Hepatocyte (in vitro differentiated cells): ENCODE measurements at regions not wholly inside any gene's neighbourhood (a gene's known extent, or its start where the extent isn't known, plus 50 kb on each side); places are given as distances from the start of the nearest gene placed in this dataset.

ENCODE experiments used
- CTCF ChIP-seq: fragments of 200-600 bp; sonication (generic); IDR thresholded peaks from 2 replicates; pipeline ENCODE4 v1.5.1; 2016; ENCODE audit warnings: antibody characterized with exemption, mild to moderate bottlenecking; ENCODE audit not compliant: poor library complexity
- EZH2 ChIP-seq: fragments of 200-600 bp; sonication (generic); IDR thresholded peaks from 2 replicates; pipeline ENCODE4 v1.6.1; 2016; ENCODE audit warnings: antibody characterized with exemption, mild to moderate bottlenecking, borderline replicate concordance
- EZH2phosphoT487 ChIP-seq: fragments of 200-600 bp; sonication (generic); IDR thresholded peaks from one replicate; pipeline ENCODE4 v1.6.1; 2018; ENCODE audit warnings: antibody characterized with exemption, mild to moderate bottlenecking, low read depth, moderate library complexity; ENCODE audit not compliant: unreplicated experiment, severe bottlenecking

- no peak for TF ChIP-seq CTCF
- no peak for TF ChIP-seq EZH2phosphoT487
- no peak for TF ChIP-seq EZH2
These were observed 125.1 kb upstream of the ZBTB20 start for GRCh38 chr3:115272036-115272824.
